ENCODE measurements at regions not wholly inside any gene's neighbourhood (a gene's known extent, or its start where the extent isn't known, plus 50 kb on each side); places are given as distances from the start of the nearest gene placed in this dataset.

- no peak for TF ChIP-seq CTCF (IDR thresholded peaks at IDR 0.05)
- no peak for TF ChIP-seq POLR2A (IDR thresholded peaks at IDR 0.05)
- no peak for TF ChIP-seq POLR2AphosphoS5 (IDR thresholded peaks at IDR 0.05)
Measured at GRCh38 chr21:15140321-15141019, 75.7 kb upstream of the NRIP1 start.

All from breast epithelium (tissue), 3 donors.